Panc1 (cell line): ENCODE measurements at regions not wholly inside any gene's neighbourhood (a gene's known extent, or its start where the extent isn't known, plus 50 kb on each side); places are given as distances from the start of the nearest gene placed in this dataset.

Experiments used
- ATAC-seq: fragments of 200-7000 bp; cut with Tn5 transposase; 2 replicates; pipeline ENCODE4 v1.9.1; 2020; ENCODE audit warnings: mild to moderate bottlenecking, moderate library complexity
- BruUV-seq: library from RNA; stranded (reverse); fragments of 400-500 nt; replicated peaks from 2 replicates; lab custom pipeline; 2021; lab: Mats Ljungman, UMichigan
- CTCF ChIA-PET: fragments of 300-600 bp; sonication (Branson Sonifier 250); formaldehyde crosslinking; loops from one replicate; lab custom pipeline; 2022; ENCODE audit warnings: antibody characterized with exemption; lab: Charles Lee
- POLR2A ChIA-PET: fragments of 300-600 bp; sonication (Branson Sonifier 250); formaldehyde crosslinking; loops from one replicate; lab custom pipeline; 2022; ENCODE audit warnings: antibody characterized with exemption; lab: Charles Lee
- DNase-seq: peaks from one replicate; pipeline ENCODE4 v3.0.0-alpha.2; 2010; ENCODE audit warnings: low read depth, low spot score
- H3K27ac ChIP-seq: 2 replicates; pipeline ENCODE4 v1.5.1; 2011; ENCODE audit warnings: mild to moderate bottlenecking, low read length, inconsistent platforms
- H3K27me3 ChIP-seq: fragments of 200-500 bp; sonication (Bioruptor generic); 2 replicates; pipeline ENCODE4 v1.6.0; 2014; ENCODE audit warnings: low read length, inconsistent platforms; ENCODE audit not compliant: control insufficient read depth, insufficient read depth
- H3K36me3 ChIP-seq: fragments of 200-500 bp; sonication (Bioruptor generic); 2 replicates; pipeline ENCODE4 v1.5.1; 2014; ENCODE audit warnings: inconsistent platforms, mild to moderate bottlenecking, low read length, moderate library complexity; ENCODE audit not compliant: control insufficient read depth, insufficient read depth
- H3K4me1 ChIP-seq: 2 replicates; pipeline ENCODE4 v1.5.1; 2011; ENCODE audit warnings: inconsistent platforms, mild to moderate bottlenecking, low read length, moderate library complexity; ENCODE audit not compliant: control insufficient read depth, insufficient read depth
- H3K4me3 ChIP-seq, 2 experiments: 2 replicates each; pipeline ENCODE4 v1.5.1; 2011 to 2012; ENCODE audit warnings: low read depth in 2 of 2, low read length in 2 of 2, mild to moderate bottlenecking in 2 of 2, inconsistent platforms in 1 of 2, moderate library complexity in 1 of 2
- H3K9me3 ChIP-seq: fragments of 200-500 bp; sonication (Bioruptor generic); 2 replicates; pipeline ENCODE4 v1.5.1; 2014; ENCODE audit warnings: low read depth, mild to moderate bottlenecking, inconsistent platforms, low read length, moderate library complexity; ENCODE audit not compliant: control insufficient read depth, insufficient read depth
- POLR2AphosphoS5 ChIP-seq: IDR thresholded peaks from 2 replicates; pipeline ENCODE4 v1.6.1; 2012; ENCODE audit warnings: mild to moderate bottlenecking, low read depth, low read length, moderate library complexity
- SIN3A ChIP-seq: IDR thresholded peaks from 2 replicates; pipeline ENCODE4 v1.6.1; 2012; ENCODE audit warnings: low read depth, mild to moderate bottlenecking, low read length, moderate library complexity, borderline replicate concordance; ENCODE audit not compliant: insufficient read depth
- TCF7L2 ChIP-seq: IDR thresholded peaks from 2 replicates; pipeline ENCODE4 v1.6.1; 2011; ENCODE audit warnings: mild to moderate bottlenecking, low read depth, low read length, inconsistent platforms
- in situ Hi-C: cut with HindIII; loops from 2 replicates; pipeline ENCODE4 v1.10.0; 2016; ENCODE audit warnings: low sequenced_read_pairs, low pct_unique_long_range_greater_than_20kb
- intact Hi-C: fragments of 100-400 bp; cut with micrococcal nuclease; formaldehyde crosslinking; loops from one replicate; pipeline ENCODE4 v1.10.0; 2022; ENCODE audit not compliant: unreplicated experiment
- TF ChIP-seq, protein P1 (sequence below), 2 experiments: IDR thresholded peaks; 2 replicates each; pipeline ENCODE4 v1.6.1; 2011 to 2012; ENCODE audit warnings: low read depth in 2 of 2, control low read depth in 1 of 2, low read length in 1 of 2, mild to moderate bottlenecking in 1 of 2, moderate library complexity in 1 of 2; ENCODE audit not compliant: insufficient read depth in 1 of 2
- TF ChIP-seq, protein P2 (sequence below): fragments of 450-650 bp; IDR thresholded peaks from 2 replicates; pipeline ENCODE4 v1.5.1; 2017; ENCODE audit warnings: mild to moderate bottlenecking

- TF ChIP-seq POLR2AphosphoS5 (no peak), SIN3A (no peak), TCF7L2 (no peak)
- TF ChIP-seq, protein P1, sequence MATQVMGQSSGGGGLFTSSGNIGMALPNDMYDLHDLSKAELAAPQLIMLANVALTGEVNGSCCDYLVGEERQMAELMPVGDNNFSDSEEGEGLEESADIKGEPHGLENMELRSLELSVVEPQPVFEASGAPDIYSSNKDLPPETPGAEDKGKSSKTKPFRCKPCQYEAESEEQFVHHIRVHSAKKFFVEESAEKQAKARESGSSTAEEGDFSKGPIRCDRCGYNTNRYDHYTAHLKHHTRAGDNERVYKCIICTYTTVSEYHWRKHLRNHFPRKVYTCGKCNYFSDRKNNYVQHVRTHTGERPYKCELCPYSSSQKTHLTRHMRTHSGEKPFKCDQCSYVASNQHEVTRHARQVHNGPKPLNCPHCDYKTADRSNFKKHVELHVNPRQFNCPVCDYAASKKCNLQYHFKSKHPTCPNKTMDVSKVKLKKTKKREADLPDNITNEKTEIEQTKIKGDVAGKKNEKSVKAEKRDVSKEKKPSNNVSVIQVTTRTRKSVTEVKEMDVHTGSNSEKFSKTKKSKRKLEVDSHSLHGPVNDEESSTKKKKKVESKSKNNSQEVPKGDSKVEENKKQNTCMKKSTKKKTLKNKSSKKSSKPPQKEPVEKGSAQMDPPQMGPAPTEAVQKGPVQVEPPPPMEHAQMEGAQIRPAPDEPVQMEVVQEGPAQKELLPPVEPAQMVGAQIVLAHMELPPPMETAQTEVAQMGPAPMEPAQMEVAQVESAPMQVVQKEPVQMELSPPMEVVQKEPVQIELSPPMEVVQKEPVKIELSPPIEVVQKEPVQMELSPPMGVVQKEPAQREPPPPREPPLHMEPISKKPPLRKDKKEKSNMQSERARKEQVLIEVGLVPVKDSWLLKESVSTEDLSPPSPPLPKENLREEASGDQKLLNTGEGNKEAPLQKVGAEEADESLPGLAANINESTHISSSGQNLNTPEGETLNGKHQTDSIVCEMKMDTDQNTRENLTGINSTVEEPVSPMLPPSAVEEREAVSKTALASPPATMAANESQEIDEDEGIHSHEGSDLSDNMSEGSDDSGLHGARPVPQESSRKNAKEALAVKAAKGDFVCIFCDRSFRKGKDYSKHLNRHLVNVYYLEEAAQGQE (IDR thresholded peaks at IDR 0.05; ENCODE audit: insufficient read depth in 1 of 2, low read depth in 2 of 2, low read length in 1 of 2), result no peak
- TF ChIP-seq, protein P2, sequence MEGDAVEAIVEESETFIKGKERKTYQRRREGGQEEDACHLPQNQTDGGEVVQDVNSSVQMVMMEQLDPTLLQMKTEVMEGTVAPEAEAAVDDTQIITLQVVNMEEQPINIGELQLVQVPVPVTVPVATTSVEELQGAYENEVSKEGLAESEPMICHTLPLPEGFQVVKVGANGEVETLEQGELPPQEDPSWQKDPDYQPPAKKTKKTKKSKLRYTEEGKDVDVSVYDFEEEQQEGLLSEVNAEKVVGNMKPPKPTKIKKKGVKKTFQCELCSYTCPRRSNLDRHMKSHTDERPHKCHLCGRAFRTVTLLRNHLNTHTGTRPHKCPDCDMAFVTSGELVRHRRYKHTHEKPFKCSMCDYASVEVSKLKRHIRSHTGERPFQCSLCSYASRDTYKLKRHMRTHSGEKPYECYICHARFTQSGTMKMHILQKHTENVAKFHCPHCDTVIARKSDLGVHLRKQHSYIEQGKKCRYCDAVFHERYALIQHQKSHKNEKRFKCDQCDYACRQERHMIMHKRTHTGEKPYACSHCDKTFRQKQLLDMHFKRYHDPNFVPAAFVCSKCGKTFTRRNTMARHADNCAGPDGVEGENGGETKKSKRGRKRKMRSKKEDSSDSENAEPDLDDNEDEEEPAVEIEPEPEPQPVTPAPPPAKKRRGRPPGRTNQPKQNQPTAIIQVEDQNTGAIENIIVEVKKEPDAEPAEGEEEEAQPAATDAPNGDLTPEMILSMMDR, result no peak
- in situ Hi-C loops (no loop called here), intact Hi-C loops (no loop called here)
- H3K9me3 ChIP-seq, result no peaks in the 10 kb centered on the region
- no peaks in the 10 kb centered on the region for H3K4me1 ChIP-seq
- CTCF ChIA-PET, result no interaction called here
- no peaks in the 10 kb centered on the region for H3K27me3 ChIP-seq
- DNase-seq (no peak), ATAC-seq (no peak)
- H3K4me3 ChIP-seq, result no peak overlapping the region
- POLR2A ChIA-PET, result no interaction called here
- no peak overlapping the region for H3K27ac ChIP-seq
- no peaks in the 10 kb centered on the region for H3K36me3 ChIP-seq
- no TSS peak for BruUV-seq
These were observed 253.9 kb upstream of the NOCT start for GRCh38 chr4:138761638-138762220.

GRCh38 chr4:138759554-138759902, 256.1 kb upstream of the NOCT start:
- Histone ChIP-seq H3K36me3 (no peaks in the 10 kb centered on the region), H3K9me3 (no peaks in the 10 kb centered on the region), H3K4me1 (no peaks in the 10 kb centered on the region), H3K27ac (no peak overlapping the region), H3K27me3 (no peaks in the 10 kb centered on the region), H3K4me3 (no peak overlapping the region)
- ChIA-PET POLR2A (no interaction called here), CTCF (no interaction called here)
- no peak for ATAC-seq
- BruUV-seq, result no TSS peak
- in situ Hi-C loops (no loop called here), intact Hi-C loops (no loop called here)
- TF ChIP-seq SIN3A, result no peak
- TF ChIP-seq, protein P2, result no peak
- TF ChIP-seq, protein P1 (IDR thresholded peaks at IDR 0.05; ENCODE audit: insufficient read depth in 1 of 2, low read depth in 2 of 2, low read length in 1 of 2), result no peak
- no peak for TF ChIP-seq POLR2AphosphoS5
- no peak for TF ChIP-seq TCF7L2
- DNase-seq, result no peak
